Hematopoietic multipotent progenitor cell treated with erythropoietin and hydrocortisone succinate and interleukin-3 and kit ligand, for 4 days (in vitro differentiated cells): ENCODE measurements at regions not wholly inside any gene's neighbourhood (a gene's known extent, or its start where the extent isn't known, plus 50 kb on each side); places are given as distances from the start of the nearest gene placed in this dataset.

Experiments
- DNase-seq: peaks from one replicate; pipeline ENCODE4 v3.0.0-alpha.2; 2015

- no peak for DNase-seq
Observed at GRCh38 chr1:34270181-34270580, 93.5 kb downstream of the C1orf94 start.

DNA sequence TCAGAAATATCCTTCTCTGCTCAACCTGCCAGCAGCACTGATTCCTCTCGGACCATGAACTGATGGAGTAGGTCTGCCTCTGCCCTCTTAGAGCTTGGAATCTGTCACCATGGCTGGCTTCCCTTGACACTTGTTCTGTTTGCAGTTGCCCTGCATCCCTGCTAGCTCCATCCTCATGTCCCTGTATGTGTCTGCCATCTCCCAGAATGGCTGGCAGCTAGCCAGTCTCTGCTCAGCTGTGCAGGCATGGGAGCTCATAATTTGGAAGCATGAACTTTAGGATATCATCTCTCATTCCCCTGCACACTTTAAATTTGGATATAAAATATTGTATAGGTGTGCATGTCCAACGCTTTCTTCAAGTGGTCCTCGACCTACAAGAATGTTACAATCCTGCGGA, 95.4 kb downstream of the C1orf94 start:
- DNase-seq: no peak

DNA sequence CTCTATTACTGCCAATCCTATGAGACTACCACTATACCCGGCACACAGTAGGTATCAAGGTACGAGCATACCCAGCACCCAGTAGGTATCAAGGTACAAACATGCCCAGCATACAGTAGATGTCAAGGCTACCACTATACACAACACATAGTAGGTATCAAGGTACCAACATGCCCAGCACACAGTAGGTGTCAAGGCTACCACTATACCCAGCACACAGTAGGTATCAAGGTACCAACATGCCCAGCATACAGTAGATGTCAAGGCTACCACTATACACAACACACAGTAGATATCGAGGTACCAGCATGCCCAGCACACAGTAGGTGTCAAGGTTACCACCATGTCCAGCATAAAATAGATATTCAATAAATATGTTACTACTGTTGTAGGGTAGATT, 98.4 kb downstream of the C1orf94 start:
- DNase-seq: no peak

GRCh38 chr1:34276606-34277005, 99.9 kb downstream of the C1orf94 start:
- peak; percentile 16 for DNase-seq

- no peak for DNase-seq
Observed at GRCh38 chr1:34277150-34277549, 100.4 kb downstream of the C1orf94 start.

- DNase-seq: no peak
Observed at GRCh38 chr1:34278211-34278610, 101.5 kb downstream of the C1orf94 start.

DNA sequence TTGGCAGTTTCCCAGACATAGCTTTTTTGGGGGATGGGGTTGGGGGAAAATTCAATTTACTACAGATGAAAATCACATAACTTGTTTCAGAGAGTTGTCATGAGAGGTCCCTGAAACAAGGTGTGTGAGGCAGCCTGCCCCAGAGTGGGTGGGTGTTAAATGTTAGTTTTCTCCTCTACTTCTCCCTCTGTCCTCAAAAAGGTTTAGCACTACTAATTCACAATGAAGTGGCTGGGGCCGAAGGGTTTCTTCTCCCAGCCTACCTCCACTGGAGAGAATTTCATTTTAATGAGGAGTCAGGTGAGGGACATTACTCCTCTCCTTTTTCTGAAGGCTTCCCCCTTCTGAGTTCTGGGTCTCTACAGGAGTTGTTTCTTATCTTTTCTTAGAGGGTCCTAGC, 103.3 kb downstream of the C1orf94 start:
- no peak for DNase-seq

GRCh38 chr1:34280509-34280908, 103.8 kb downstream of the C1orf94 start:
- no peak for DNase-seq

GRCh38 chr1:34283142-34283541, 106.4 kb downstream of the C1orf94 start:
- DNase-seq: no peak

DNA sequence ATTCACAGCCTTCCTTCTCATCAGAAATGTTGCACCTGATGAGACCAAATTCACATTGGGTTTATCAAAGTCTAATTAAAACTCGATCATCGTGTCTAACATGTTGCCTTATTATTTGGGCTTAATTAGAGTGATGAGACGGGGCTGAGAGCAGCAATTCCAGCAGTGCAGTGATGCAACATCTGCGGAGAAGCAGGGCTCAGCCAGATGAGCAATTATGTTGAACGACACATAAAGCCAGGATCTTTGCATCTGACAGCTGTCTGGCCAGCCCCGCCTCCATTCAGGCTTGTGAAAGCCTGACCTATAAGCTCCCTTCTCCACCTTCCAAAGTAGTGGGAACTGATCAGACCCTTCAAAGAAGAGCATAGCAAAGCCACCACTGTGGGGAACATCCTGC, 109.8 kb downstream of the C1orf94 start:
- DNase-seq: no peak

- peak; percentile 1 for DNase-seq
Observed at GRCh38 chr1:34290831-34291230, 114.1 kb downstream of the C1orf94 start.

GRCh38 chr1:34292472-34292871, 115.8 kb downstream of the C1orf94 start:
- no peak for DNase-seq

- DNase-seq: no peak
Observed at GRCh38 chr1:34296059-34296458, 119.4 kb downstream of the C1orf94 start.

DNA sequence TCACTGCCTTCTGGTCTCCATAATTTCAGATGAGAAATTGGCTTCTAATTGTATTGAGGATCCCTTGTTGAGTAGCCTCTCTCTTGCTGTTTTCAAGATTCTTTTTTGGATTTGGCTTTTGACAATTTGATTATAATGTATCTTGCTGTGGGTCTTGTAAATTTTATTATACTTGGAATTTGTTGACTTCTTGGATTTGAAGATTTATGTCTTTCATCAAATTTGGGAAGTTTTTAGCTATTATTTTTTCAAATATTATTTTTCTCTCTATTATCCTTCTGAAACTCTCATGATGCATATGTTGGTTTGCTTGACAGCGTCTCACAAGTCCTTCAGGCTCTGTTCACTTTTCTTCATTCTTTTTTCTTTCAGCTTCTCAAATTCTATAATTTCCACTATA, 126.1 kb downstream of the C1orf94 start:
- DNase-seq: no peak

DNA sequence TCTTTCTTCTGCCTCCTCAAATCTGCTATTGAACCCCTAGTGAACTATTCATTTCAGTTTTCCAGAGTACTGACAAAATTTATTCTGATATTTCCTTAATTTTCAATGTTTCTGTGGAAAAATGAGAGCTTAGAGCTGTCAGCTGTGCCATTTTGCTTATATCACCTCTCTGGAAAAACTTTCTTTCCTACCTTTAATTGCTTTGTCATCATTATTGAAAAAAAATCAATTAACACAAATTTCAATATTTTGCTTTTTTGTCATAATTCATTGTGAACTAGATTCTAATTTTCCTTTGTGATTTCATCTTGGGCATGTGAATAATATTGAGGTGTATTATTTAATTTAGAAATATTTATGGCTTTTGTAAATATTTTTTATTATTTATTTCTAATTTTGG, 126.5 kb downstream of the C1orf94 start:
- no peak for DNase-seq

DNA sequence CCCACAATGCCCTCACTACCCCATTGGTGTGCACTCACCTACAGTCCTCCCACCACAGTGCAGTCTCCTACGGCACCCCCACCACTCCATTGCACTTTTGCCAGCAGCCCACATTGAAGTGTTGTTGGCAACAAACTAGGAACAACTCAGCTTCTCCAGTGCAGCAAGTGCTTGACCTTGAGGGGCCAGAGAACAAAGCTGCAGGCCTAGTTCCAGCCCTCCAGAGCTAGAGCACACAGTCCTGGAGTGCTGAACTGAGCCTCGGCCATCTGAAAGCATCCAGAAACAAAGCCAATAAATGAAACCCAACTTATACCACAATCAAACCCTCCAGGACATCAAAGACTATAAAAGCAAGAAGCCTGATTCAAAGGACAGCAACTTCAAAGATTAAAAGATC, 129.9 kb downstream of the C1orf94 start:
- DNase-seq: no peak

GRCh38 chr1:34312359-34312758, 135.7 kb downstream of the C1orf94 start:
- no peak for DNase-seq

DNA sequence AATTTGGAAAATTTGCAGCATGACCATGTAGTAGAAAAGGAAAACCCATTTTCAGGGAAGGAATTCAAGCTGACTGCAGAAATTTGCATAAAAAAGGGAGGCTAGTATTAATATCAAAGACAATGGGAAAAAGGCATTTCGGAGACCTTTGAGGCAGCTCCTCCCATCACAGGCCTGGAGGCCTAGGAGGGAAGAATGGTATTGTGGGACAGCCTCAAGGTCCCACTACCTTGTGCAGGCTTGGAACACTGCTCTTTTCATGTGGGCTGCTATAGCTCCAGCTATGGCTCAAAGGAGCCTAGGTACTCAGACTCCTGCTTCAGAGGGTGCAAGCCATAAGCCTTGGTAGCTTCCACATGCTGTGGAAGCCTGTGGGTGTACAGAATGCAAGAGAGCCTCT, 139.3 kb downstream of the C1orf94 start:
- no peak for DNase-seq

- no peak for DNase-seq
Observed at GRCh38 chr1:34316773-34317172, 140.1 kb downstream of the C1orf94 start.

- DNase-seq: no peak
Observed at GRCh38 chr1:34319218-34319617, 142.5 kb downstream of the C1orf94 start.

DNA sequence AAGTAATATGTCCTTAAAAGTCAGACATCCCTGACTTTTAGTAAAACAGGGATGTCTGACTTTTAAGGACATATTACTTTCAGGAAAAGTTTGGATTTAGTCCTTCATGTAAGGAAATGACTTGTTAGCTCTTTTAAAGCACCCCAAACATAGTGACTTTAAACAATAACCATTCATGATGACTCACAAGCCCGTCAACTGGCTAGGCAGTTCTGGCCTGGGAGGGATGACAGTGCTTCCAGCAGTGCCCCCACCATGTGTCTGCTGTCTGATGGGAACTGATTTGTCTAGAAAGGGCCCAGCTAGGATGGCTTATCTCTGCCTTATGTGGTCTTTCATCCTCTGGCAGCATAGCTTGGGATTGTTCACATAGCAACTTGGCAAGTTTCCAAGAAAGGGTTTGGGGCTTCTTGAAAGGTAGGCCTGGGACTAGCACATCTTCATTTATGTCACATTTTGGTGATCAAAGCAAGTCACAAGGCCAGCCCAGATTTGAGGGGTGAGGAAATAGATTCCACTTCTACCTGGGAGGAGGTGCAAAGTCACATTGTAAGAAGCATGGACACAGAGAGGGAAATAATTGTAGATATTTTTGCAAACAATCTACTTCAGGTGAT, 143.5 kb downstream of the C1orf94 start:
- DNase-seq: peak; percentile 0

GRCh38 chr1:34322969-34323368, 146.3 kb downstream of the C1orf94 start:
- DNase-seq: no peak

DNA sequence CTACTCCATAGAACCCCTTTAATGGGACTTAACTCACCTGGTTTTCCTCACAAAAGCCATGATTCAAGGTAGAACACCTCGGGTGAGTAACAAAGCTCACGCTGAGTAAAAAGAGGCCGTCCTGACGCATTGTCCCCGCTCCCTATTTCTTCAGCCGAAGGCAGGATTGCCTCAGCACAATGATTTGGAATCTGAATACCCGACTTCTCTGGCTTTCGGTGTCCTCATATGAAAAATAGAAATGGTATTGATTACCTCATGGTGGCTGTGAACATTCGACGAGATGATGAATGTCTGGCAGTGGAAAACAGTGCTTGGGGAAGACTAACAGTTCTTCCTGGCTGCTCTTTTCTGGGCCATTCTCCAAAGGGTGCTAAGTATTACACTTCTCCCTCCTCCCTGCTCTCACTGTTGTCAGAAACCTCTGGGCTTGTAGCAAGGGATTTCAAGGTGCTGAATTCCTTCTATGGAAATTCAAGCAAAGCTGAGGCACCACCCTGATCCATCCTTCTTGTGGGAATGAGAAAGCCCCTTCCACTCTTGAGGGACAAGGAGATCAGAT, 148.3 kb downstream of the C1orf94 start:
- DNase-seq: no peak

- no peak for DNase-seq
Observed at GRCh38 chr1:34328281-34328799, 151.6 kb downstream of the C1orf94 start.

DNA sequence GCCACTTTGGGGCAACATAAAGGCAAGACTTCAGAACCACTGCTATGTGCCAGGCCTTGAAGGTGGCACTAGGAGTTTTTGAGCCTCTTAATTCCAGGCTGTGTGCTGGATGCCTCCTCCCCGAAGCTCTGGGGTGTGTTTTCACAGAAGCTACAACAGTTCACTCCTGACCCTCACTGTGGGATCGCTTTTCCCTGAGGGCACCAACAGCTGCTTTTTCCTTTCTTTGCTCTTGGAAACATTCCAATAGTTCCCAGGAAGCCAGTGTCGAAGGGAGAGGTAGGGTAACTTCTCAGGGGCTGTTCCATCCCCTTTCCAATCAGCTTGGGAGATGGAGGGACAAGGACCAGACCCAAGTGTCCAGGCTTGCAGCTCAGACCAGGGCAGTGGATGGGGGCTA, 153.4 kb downstream of the C1orf94 start:
- no peak for DNase-seq
